HUES6 (cell line): ENCODE measurements at regions not wholly inside any gene's neighbourhood (a gene's known extent, or its start where the extent isn't known, plus 50 kb on each side); places are given as distances from the start of the nearest gene placed in this dataset.

Source experiments
- H3K27ac ChIP-seq: 2 replicates; pipeline ENCODE4 v1.7.0; 2013; ENCODE audit warnings: low read depth, mild to moderate bottlenecking, low read length, inconsistent platforms
- H3K27me3 ChIP-seq: 2 replicates; pipeline ENCODE4 v1.6.1; 2013; ENCODE audit warnings: low read length; ENCODE audit not compliant: control insufficient read depth, insufficient read depth
- H3K36me3 ChIP-seq: 2 replicates; pipeline ENCODE4 v1.6.1; 2013; ENCODE audit warnings: low read length; ENCODE audit not compliant: control insufficient read depth, insufficient read depth
- H3K4me1 ChIP-seq: 2 replicates; pipeline ENCODE4 v1.6.1; 2013; ENCODE audit warnings: low read length; ENCODE audit not compliant: control insufficient read depth, insufficient read depth
- H3K4me3 ChIP-seq: 2 replicates; pipeline ENCODE4 v1.5.1; 2013; ENCODE audit warnings: low read depth, low read length
- H3K9ac ChIP-seq: one replicate; pipeline ENCODE4 v1.6.1; 2013; ENCODE audit warnings: mild to moderate bottlenecking, low read length
- H3K9me3 ChIP-seq: 2 replicates; pipeline ENCODE4 v1.6.1; 2013; ENCODE audit warnings: low read depth, low read length; ENCODE audit not compliant: control insufficient read depth, insufficient read depth

- H3K9me3 ChIP-seq = peaks cover 5% of the 10 kb centered on the region; the same call in 1 of the 2 replicates
- H3K4me3 ChIP-seq = no peak overlapping the region
- no peak overlapping the region for H3K27ac ChIP-seq
- H3K4me1 ChIP-seq = peaks cover 15% of the 10 kb centered on the region; the same call in 1 of the 2 replicates
- no peak overlapping the region for H3K9ac ChIP-seq
- H3K27me3 ChIP-seq = 0 out of 2 replicates have a peak, but pooled peaks cover 2% of the 10 kb centered on the region
- no peaks in the 10 kb centered on the region for H3K36me3 ChIP-seq
These were observed 221.7 kb downstream of the BCOR start for GRCh38 chrX:39875834-39876628.

- Histone ChIP-seq H3K4me3 (no peak overlapping the region), H3K27ac (no peak overlapping the region)
These were observed 219.9 kb downstream of the BCOR start for GRCh38 chrX:39877905-39878304.

GRCh38 chrX:39883666-39884065 lies 214.1 kb downstream of the BCOR start:
- H3K9ac ChIP-seq = no peak overlapping the region
- peaks cover under 1% of the 10 kb centered on the region; the same call in 1 of the 2 replicates for H3K4me1 ChIP-seq
- H3K4me3 ChIP-seq = no peak overlapping the region
- H3K9me3 ChIP-seq = peaks cover 9% of the 10 kb centered on the region; the same call in 1 of the 2 replicates
- no peak overlapping the region for H3K27ac ChIP-seq
- H3K36me3 ChIP-seq = no peaks in the 10 kb centered on the region
- no peaks in the 10 kb centered on the region; the same call in 1 of the 2 replicates for H3K27me3 ChIP-seq

More at GRCh38 chrX:39877905-39878304, 219.9 kb downstream of the BCOR start:
- Histone ChIP-seq H3K9me3 (peaks cover 8% of the 10 kb centered on the region; the same call in 1 of the 2 replicates), H3K9ac (no peak overlapping the region), H3K36me3 (no peaks in the 10 kb centered on the region), H3K4me1 (peaks cover 15% of the 10 kb centered on the region; the same call in 1 of the 2 replicates), H3K27me3 (0 out of 2 replicates have a peak, but pooled peaks cover 2% of the 10 kb centered on the region)

DNA sequence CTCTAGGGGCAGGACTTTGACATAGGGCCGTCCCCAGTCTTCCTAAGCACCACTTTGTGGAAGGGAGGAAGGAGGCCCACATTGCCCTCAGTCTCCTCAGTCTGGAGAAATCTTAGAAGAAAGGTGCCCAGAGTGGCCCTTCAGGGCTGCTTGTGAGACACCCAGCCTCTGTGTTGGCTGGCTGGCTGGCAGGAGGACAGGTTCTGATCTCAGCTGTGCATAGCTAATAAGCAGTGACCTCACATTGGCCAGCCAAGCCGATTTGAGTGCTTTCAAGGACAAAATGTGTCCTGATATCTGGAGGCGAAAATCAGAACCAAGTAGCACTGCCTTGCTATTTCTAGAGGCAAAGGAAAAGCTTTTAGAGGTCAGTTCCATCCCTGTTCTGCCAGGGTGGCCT lies 211.5 kb downstream of the BCOR start:
- no peak overlapping the region for H3K27ac ChIP-seq
- no peak overlapping the region for H3K9ac ChIP-seq
- no peaks in the 10 kb centered on the region for H3K4me1 ChIP-seq
- H3K27me3 ChIP-seq = no peaks in the 10 kb centered on the region; the same call in 1 of the 2 replicates
- no peaks in the 10 kb centered on the region for H3K36me3 ChIP-seq
- H3K9me3 ChIP-seq = peaks cover 19% of the 10 kb centered on the region; the same call in 1 of the 2 replicates
- no peak overlapping the region for H3K4me3 ChIP-seq

DNA sequence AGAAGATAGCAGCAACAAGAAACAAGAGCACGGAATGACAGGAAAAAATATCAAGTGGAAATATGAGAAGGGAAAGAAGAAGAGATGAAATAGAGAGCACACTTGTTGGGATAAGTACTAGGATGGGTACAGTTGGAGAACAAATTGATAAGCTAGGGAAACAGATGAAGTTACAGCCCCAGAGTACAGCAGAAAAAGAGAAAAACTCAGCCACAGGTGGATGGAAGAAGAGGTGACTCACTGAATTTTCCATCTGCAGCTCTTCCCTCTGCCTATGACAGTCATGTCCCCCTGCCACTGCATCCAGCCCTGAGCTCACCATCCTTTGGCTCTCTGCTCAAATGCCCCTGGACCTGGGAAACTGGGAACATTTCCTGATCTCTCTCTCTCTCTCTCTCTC lies 209.0 kb downstream of the BCOR start:
- Histone ChIP-seq H3K9ac (no peak overlapping the region), H3K27ac (no peak overlapping the region)

GRCh38 chrX:39889704-39890103 lies 208.1 kb downstream of the BCOR start:
- no peak overlapping the region for H3K9ac ChIP-seq
- peaks cover 9% of the 10 kb centered on the region for H3K4me1 ChIP-seq
- no peaks in the 10 kb centered on the region; the same call in 1 of the 2 replicates for H3K27me3 ChIP-seq
- peaks cover 16% of the 10 kb centered on the region for H3K9me3 ChIP-seq
- H3K36me3 ChIP-seq = no peaks in the 10 kb centered on the region
- H3K4me3 ChIP-seq = no peak overlapping the region
- H3K27ac ChIP-seq = no peak overlapping the region

More for the DNA sequence above, 209.0 kb downstream of the BCOR start:
- no peaks in the 10 kb centered on the region; the same call in 1 of the 2 replicates for H3K4me1 ChIP-seq
- no peak overlapping the region for H3K4me3 ChIP-seq
- H3K9me3 ChIP-seq = peaks cover 16% of the 10 kb centered on the region
- no peaks in the 10 kb centered on the region for H3K36me3 ChIP-seq
- no peaks in the 10 kb centered on the region; the same call in 1 of the 2 replicates for H3K27me3 ChIP-seq

GRCh38 chrX:39890807-39891206 lies 207.0 kb downstream of the BCOR start:
- Histone ChIP-seq H3K4me3 (no peak overlapping the region), H3K9me3 (peaks cover 16% of the 10 kb centered on the region), H3K9ac (no peak overlapping the region), H3K36me3 (no peaks in the 10 kb centered on the region), H3K27ac (no peak overlapping the region), H3K4me1 (peaks cover 20% of the 10 kb centered on the region), H3K27me3 (no peaks in the 10 kb centered on the region; the same call in 1 of the 2 replicates)

- Histone ChIP-seq H3K4me1 (peaks cover 24% of the 10 kb centered on the region), H3K27me3 (no peaks in the 10 kb centered on the region), H3K9me3 (peaks cover 16% of the 10 kb centered on the region), H3K9ac (no peak overlapping the region), H3K4me3 (no peak overlapping the region), H3K27ac (no peak overlapping the region), H3K36me3 (no peaks in the 10 kb centered on the region)
These were observed 206.0 kb downstream of the BCOR start for GRCh38 chrX:39891781-39892180.

- H3K27me3 ChIP-seq = no peaks in the 10 kb centered on the region
- H3K9me3 ChIP-seq = peaks cover 16% of the 10 kb centered on the region
- H3K27ac ChIP-seq = no peak overlapping the region
- H3K4me1 ChIP-seq = peaks cover 40% of the 10 kb centered on the region
- H3K9ac ChIP-seq = no peak overlapping the region
- no peaks in the 10 kb centered on the region for H3K36me3 ChIP-seq
- no peak overlapping the region for H3K4me3 ChIP-seq
These were observed 204.1 kb downstream of the BCOR start for GRCh38 chrX:39893417-39894338.

- H3K36me3 ChIP-seq = no peaks in the 10 kb centered on the region
- H3K27ac ChIP-seq = no peak overlapping the region; the same call in 1 of the 2 replicates
- no peak overlapping the region; the same call in 1 of the 2 replicates for H3K4me3 ChIP-seq
- H3K27me3 ChIP-seq = peaks cover 1% of the 10 kb centered on the region; the same call in 1 of the 2 replicates
- H3K9ac ChIP-seq = no peak overlapping the region
- H3K9me3 ChIP-seq = peaks cover 16% of the 10 kb centered on the region
- H3K4me1 ChIP-seq = peaks cover 41% of the 10 kb centered on the region
These were observed 203.1 kb downstream of the BCOR start for GRCh38 chrX:39894683-39895082.
